Umbilical cord (tissue), 1 donor: ENCODE measurements at regions not wholly inside any gene's neighbourhood (a gene's known extent, or its start where the extent isn't known, plus 50 kb on each side); places are given as distances from the start of the nearest gene placed in this dataset.

ENCODE experiments used
- DNase-seq: peaks from one replicate; pipeline ENCODE4 v3.0.0-alpha.2; 2015; ENCODE audit warnings: low spot score

- no peak for DNase-seq
Measured at GRCh38 chr2:64769392-64770044, 115.8 kb upstream of the SERTAD2 start.

- no peak for DNase-seq
Measured at GRCh38 chr2:64770137-64770780, 116.5 kb upstream of the SERTAD2 start.

GRCh38 chr2:64770781-64771334 is 117.1 kb upstream of the SERTAD2 start:
- peak; percentile 96 for DNase-seq

GRCh38 chr2:64771737-64772136 is 118.0 kb upstream of the SERTAD2 start:
- no peak for DNase-seq

- no peak for DNase-seq
Measured at GRCh38 chr2:64773461-64774118, 119.9 kb upstream of the SERTAD2 start.

GRCh38 chr2:64777841-64778240 is 124.1 kb upstream of the SERTAD2 start:
- DNase-seq = no peak

- peak; percentile 86 for DNase-seq
Measured at GRCh38 chr2:64779117-64779690, 125.5 kb upstream of the SERTAD2 start.

- DNase-seq = no peak
Measured at GRCh38 chr2:64780041-64780440, 126.3 kb upstream of the SERTAD2 start.

- no peak for DNase-seq
Measured at GRCh38 chr2:64781711-64782390, 128.1 kb upstream of the SERTAD2 start.

- DNase-seq = no peak
Measured at GRCh38 chr2:64784168-64785061, 130.7 kb upstream of the SERTAD2 start.

GRCh38 chr2:64785245-64785644 is 131.5 kb upstream of the SERTAD2 start:
- no peak for DNase-seq

- no peak for DNase-seq
Measured at GRCh38 chr2:64786343-64787018, 132.8 kb upstream of the SERTAD2 start.

- no peak for DNase-seq
Measured at GRCh38 chr2:64787019-64787365, 133.3 kb upstream of the SERTAD2 start.

- DNase-seq = no peak
Measured at GRCh38 chr2:64787698-64788097, 134.0 kb upstream of the SERTAD2 start.

- DNase-seq = no peak
Measured at GRCh38 chr2:64789466-64790320, 136.0 kb upstream of the SERTAD2 start.

GRCh38 chr2:64792300-64792699 is 138.6 kb upstream of the SERTAD2 start:
- no peak for DNase-seq

- no peak for DNase-seq
Measured at GRCh38 chr2:64792995-64793639, 139.4 kb upstream of the SERTAD2 start.

- DNase-seq = no peak
Measured at GRCh38 chr2:64793701-64794100, 140.0 kb upstream of the SERTAD2 start.
